Muscle layer of colon (tissue), 2 donors: ENCODE measurements at regions not wholly inside any gene's neighbourhood (a gene's known extent, or its start where the extent isn't known, plus 50 kb on each side); places are given as distances from the start of the nearest gene placed in this dataset.

ENCODE experiments used
- H3K27ac ChIP-seq: one replicate; pipeline ENCODE4 v1.7.0; 2013; ENCODE audit warnings: low read depth, mild to moderate bottlenecking, low read length, moderate library complexity
- H3K27me3 ChIP-seq, 2 donors: one replicate each; pipeline ENCODE4 v1.7.0; 2013; ENCODE audit warnings: low read length in 2 of 2, mild to moderate bottlenecking in 2 of 2; ENCODE audit not compliant: insufficient read depth in 2 of 2, control insufficient read depth in 1 of 2
- H3K36me3 ChIP-seq: one replicate; pipeline ENCODE4 v1.7.0; 2013; ENCODE audit warnings: mild to moderate bottlenecking, low read length; ENCODE audit not compliant: insufficient read depth
- H3K4me1 ChIP-seq: one replicate; pipeline ENCODE4 v1.7.0; 2013; ENCODE audit warnings: mild to moderate bottlenecking, low read length; ENCODE audit not compliant: insufficient read depth
- H3K4me3 ChIP-seq, 2 donors: one replicate each; pipeline ENCODE4 v1.7.0; 2013; ENCODE audit warnings: low read length in 2 of 2, low read depth in 1 of 2, mild to moderate bottlenecking in 1 of 2, moderate library complexity in 1 of 2
- H3K9ac ChIP-seq: one replicate; pipeline ENCODE4 v1.7.0; 2013; ENCODE audit warnings: low read length
- H3K9me3 ChIP-seq: one replicate; pipeline ENCODE4 v1.7.0; 2013; ENCODE audit warnings: mild to moderate bottlenecking, low read length
- donor health status: abdominal sarcoma.
- donor health status: Adenocarcinoma of cecum.

- Histone ChIP-seq H3K27ac (no peak overlapping the region), H3K4me1 (no peaks in the 10 kb centered on the region), H3K4me3 (no peak overlapping the region), H3K36me3 (no peaks in the 10 kb centered on the region), H3K9ac (no peak overlapping the region), H3K9me3 (no peaks in the 10 kb centered on the region), H3K27me3 (no peaks in the 10 kb centered on the region)
Measured at GRCh38 chr2:160892204-160892603, 268.0 kb upstream of the TANK start.

- no peaks in the 10 kb centered on the region for H3K9me3 ChIP-seq
- H3K9ac ChIP-seq, result no peak overlapping the region
- H3K4me3 ChIP-seq, result no peak overlapping the region
- H3K4me1 ChIP-seq, result no peaks in the 10 kb centered on the region
- no peaks in the 10 kb centered on the region for H3K36me3 ChIP-seq
- no peaks in the 10 kb centered on the region for H3K27me3 ChIP-seq
- no peak overlapping the region for H3K27ac ChIP-seq
Measured at GRCh38 chr2:160893581-160893980, 266.6 kb upstream of the TANK start.

DNA sequence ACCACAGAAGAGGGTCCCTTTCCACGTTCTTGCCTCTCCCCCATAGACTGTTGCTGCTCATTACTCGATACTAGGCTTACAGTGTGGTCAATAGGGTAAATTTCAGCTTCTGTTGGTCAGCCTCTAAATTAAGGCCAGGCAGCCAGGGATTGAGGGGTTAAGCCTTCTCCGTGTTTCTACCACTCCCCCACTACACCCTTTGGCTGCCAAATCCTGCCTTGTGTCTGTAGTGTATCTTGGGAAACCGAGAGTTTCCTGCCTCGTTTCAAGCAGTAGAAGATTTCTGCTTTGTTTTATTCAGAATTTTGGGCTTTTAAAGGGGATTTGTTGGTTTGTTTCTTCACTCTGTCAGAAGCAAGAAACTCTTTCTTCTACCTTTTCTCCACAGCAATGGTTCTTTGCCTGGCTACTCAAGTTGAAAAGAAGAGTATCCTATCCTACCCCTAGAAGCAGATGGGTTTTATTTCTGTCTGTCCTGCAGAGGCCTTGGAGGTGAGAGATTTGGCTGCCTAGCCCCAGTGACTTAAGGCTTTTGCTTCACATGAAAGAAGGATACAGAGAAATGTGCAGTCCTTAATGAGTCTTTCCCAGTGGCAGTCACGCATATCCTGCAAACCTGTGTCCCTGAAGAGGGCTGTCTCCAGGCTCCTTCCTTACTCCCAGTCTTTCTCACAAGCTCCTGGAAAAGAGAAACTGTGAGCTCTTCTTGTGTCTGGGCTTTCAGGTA, 261.5 kb upstream of the TANK start:
- no peak overlapping the region for H3K9ac ChIP-seq
- H3K36me3 ChIP-seq, result no peaks in the 10 kb centered on the region
- H3K27me3 ChIP-seq, result no peaks in the 10 kb centered on the region

DNA sequence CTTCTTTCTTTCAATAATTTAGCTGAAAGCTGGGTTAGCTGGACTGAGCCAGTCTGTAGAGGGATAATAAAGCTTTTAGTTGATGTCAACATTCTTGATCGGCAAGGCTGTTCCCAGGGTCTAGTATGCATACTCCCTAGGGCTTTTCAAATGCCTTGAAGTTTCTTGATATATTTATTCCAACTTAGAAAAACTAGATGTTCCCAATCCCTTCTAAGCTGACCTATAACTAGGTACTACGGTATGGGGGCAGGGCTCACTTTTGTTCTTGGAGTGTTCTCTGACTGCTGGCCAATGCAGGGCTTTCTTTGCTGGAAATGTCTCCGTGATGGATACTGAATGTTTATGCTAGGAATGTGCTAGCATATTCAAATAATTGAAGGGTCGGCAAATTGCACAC, 258.6 kb upstream of the TANK start:
- no peak overlapping the region for H3K27ac ChIP-seq

More for the DNA sequence above, 261.5 kb upstream of the TANK start:
- Histone ChIP-seq H3K9me3 (no peaks in the 10 kb centered on the region), H3K27ac (no peak overlapping the region), H3K4me3 (no peak overlapping the region), H3K4me1 (no peaks in the 10 kb centered on the region)

GRCh38 chr2:160905862-160906261, 254.4 kb upstream of the TANK start:
- no peaks in the 10 kb centered on the region for H3K36me3 ChIP-seq
- peaks cover 14% of the 10 kb centered on the region for H3K4me1 ChIP-seq
- no peaks in the 10 kb centered on the region for H3K27me3 ChIP-seq
- no peak overlapping the region for H3K27ac ChIP-seq
- H3K4me3 ChIP-seq, result no peak overlapping the region
- no peak overlapping the region for H3K9ac ChIP-seq
- H3K9me3 ChIP-seq, result no peaks in the 10 kb centered on the region

More for the DNA sequence above, 258.6 kb upstream of the TANK start:
- Histone ChIP-seq H3K4me3 (no peak overlapping the region), H3K4me1 (no peaks in the 10 kb centered on the region), H3K36me3 (no peaks in the 10 kb centered on the region), H3K9ac (no peak overlapping the region), H3K27me3 (no peaks in the 10 kb centered on the region), H3K9me3 (no peaks in the 10 kb centered on the region)

DNA sequence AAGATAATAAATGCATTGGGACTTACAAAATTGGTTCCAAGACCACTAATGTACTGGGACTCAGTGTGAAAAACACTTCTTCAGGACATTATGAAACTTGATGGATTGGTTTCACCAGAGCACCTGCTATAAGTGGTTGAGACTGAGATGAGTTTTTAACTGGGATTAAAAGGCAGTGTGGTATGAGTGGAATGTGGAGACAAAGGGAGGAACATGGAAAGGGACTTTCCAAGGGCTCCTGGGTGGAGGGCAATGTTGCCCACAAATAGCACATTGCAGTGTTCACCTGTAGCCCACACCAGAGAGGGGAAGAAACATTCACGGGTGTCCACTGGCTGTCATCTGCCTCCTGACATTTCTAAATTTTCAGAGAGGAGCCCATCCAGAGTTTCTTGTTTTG, 253.3 kb upstream of the TANK start:
- H3K27me3 ChIP-seq, result no peaks in the 10 kb centered on the region
- no peak overlapping the region for H3K9ac ChIP-seq
- no peaks in the 10 kb centered on the region for H3K36me3 ChIP-seq
- H3K27ac ChIP-seq, result no peak overlapping the region
- no peaks in the 10 kb centered on the region for H3K9me3 ChIP-seq
- peaks cover 24% of the 10 kb centered on the region for H3K4me1 ChIP-seq
- H3K4me3 ChIP-seq, result no peak overlapping the region

GRCh38 chr2:160907738-160908137, 252.5 kb upstream of the TANK start:
- H3K4me3 ChIP-seq, result no peak overlapping the region
- H3K4me1 ChIP-seq, result peaks cover 28% of the 10 kb centered on the region
- H3K27me3 ChIP-seq, result no peaks in the 10 kb centered on the region
- no peaks in the 10 kb centered on the region for H3K9me3 ChIP-seq
- H3K27ac ChIP-seq, result no peak overlapping the region
- no peaks in the 10 kb centered on the region for H3K36me3 ChIP-seq
- no peak overlapping the region for H3K9ac ChIP-seq

- H3K4me1 ChIP-seq, result peaks cover 28% of the 10 kb centered on the region
Measured at GRCh38 chr2:160908157-160908556, 252.1 kb upstream of the TANK start.

GRCh38 chr2:160909781-160910242, 250.4 kb upstream of the TANK start:
- Histone ChIP-seq H3K9ac (no peak overlapping the region), H3K4me1 (peaks cover 28% of the 10 kb centered on the region), H3K27me3 (no peaks in the 10 kb centered on the region), H3K4me3 (peak overlapping the region in 1 of 2 donors; percentile 21), H3K9me3 (no peaks in the 10 kb centered on the region), H3K27ac (peak overlapping the region; percentile 41), H3K36me3 (no peaks in the 10 kb centered on the region)

More at GRCh38 chr2:160908157-160908556, 252.1 kb upstream of the TANK start:
- Histone ChIP-seq H3K27me3 (no peaks in the 10 kb centered on the region), H3K27ac (no peak overlapping the region), H3K4me3 (no peak overlapping the region), H3K9me3 (no peaks in the 10 kb centered on the region), H3K36me3 (no peaks in the 10 kb centered on the region), H3K9ac (no peak overlapping the region)

DNA sequence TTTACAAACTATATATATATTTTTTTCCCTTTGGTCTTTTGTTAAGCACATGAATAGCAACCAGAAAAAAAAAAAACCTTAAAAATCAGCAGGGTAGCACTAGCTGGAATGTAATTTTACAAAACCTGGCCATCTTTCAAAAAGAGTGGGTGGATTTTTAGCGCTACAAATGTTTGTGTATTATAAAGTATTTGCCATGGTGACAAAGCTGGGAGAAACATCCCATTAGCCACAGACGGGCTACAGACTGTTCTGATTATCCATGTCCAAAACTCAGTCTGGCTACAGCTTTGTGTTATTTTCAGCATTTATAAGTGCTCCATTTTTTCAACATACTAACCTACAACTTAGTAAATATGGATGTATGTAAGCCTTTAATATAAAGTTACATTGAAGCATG, 249.5 kb upstream of the TANK start:
- no peaks in the 10 kb centered on the region for H3K9me3 ChIP-seq
- peak overlapping the region; percentile 75 for H3K27ac ChIP-seq
- H3K4me3 ChIP-seq, result no peak overlapping the region
- no peaks in the 10 kb centered on the region for H3K36me3 ChIP-seq
- H3K4me1 ChIP-seq, result peaks cover 28% of the 10 kb centered on the region
- H3K9ac ChIP-seq, result no peak overlapping the region
- no peaks in the 10 kb centered on the region for H3K27me3 ChIP-seq

GRCh38 chr2:160911258-160911657, 249.0 kb upstream of the TANK start:
- H3K9ac ChIP-seq, result no peak overlapping the region
- H3K27ac ChIP-seq, result peak overlapping the region; percentile 75

DNA sequence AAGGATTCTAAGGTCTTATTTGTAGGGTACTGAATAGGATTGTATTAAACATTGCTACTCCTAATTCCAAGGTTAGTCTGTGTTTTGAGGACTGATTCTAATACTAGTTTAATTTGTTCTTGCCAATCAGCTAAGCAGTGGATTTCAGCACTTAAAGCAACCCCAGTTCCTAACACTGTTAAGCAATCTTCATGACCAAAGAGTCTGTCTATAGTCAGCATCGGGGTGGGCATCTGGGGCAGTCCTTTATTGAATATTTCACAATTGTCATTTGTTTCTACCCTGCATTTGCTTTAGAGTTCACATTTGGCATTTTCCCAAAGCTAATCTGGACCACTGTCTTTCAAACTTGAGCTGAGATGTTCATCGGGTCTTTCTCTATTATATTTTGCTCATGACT, 248.0 kb upstream of the TANK start:
- Histone ChIP-seq H3K27me3 (no peaks in the 10 kb centered on the region), H3K9me3 (no peaks in the 10 kb centered on the region)

More at GRCh38 chr2:160911258-160911657, 249.0 kb upstream of the TANK start:
- no peak overlapping the region for H3K4me3 ChIP-seq
- no peaks in the 10 kb centered on the region for H3K9me3 ChIP-seq
- peaks cover 28% of the 10 kb centered on the region for H3K4me1 ChIP-seq
- no peaks in the 10 kb centered on the region for H3K27me3 ChIP-seq
- H3K36me3 ChIP-seq, result no peaks in the 10 kb centered on the region

More for the DNA sequence above, 248.0 kb upstream of the TANK start:
- Histone ChIP-seq H3K4me1 (peaks cover 28% of the 10 kb centered on the region), H3K27ac (no peak overlapping the region), H3K36me3 (no peaks in the 10 kb centered on the region), H3K4me3 (no peak overlapping the region), H3K9ac (no peak overlapping the region)
